ENCODE measurements at regions not wholly inside any gene's neighbourhood (a gene's known extent, or its start where the extent isn't known, plus 50 kb on each side); places are given as distances from the start of the nearest gene placed in this dataset.

DNA sequence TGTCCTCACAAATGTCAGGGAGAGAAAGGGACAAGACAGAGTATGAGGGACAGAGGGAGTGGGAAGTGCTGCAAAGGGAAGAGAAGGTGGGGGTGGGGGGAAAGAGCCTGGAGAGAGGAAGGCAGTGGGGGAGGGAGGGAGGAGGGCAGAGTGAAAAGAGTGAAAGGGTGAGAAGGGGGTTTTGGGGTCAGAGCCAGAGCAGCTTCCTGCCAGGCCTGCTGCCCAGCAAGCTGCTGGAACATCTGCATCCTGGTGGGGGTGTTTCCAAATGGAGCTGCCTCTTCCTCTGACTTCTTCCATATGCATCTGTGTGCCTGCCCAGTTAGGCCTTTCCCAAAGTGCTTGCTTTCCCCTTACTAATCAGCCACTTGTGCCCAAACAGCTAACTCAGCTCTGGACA lies 94.3 kb upstream of the CELF4 start:
- no peak for DNase-seq (ENCODE audit: low read depth, low spot score)
- TF ChIP-seq ZNF274 (IDR thresholded peaks at IDR 0.05; ENCODE audit: low read depth, low read length) (no peak), SUZ12 (IDR thresholded peaks at IDR 0.05; ENCODE audit: extremely low read depth, insufficient read depth, insufficient read length) (no peak), YY1 (IDR thresholded peaks at IDR 0.05; ENCODE audit: insufficient read depth, insufficient read length) (no peak)
- Histone ChIP-seq H3K9me3 (ENCODE audit: insufficient read depth, low read length) (no peaks in the 10 kb centered on the region), H3K9ac (ENCODE audit: insufficient read length, low read depth) (no peak overlapping the region), H3K36me3 (ENCODE audit: insufficient read depth, insufficient read length, low read length) (no peaks in the 10 kb centered on the region), H3K4me3 (ENCODE audit: insufficient read length, low read depth) (no peak overlapping the region), H3K4me1 (ENCODE audit: insufficient read depth, insufficient read length) (no peaks in the 10 kb centered on the region), H3K27me3 (ENCODE audit: insufficient read depth, insufficient read length) (no peaks in the 10 kb centered on the region)

DNA sequence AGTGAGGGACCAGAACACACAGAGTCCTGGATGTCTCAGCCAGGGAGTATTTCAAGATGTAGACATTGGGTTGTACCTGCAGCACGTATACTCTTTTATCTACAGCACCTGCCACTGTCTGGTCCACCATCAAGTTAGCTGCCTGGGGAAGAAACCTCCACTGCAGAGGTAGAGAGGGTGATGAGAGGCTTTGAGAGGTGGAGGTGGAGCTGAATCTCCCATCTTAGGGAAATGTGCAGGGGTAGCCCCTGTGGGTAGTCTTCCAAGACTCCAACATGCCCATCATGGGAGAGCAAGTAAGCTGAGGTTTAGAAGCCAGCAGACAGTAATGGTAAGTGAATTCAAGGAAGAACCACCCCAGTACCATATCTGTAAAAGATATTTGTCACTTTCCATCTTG lies 93.3 kb upstream of the CELF4 start:
- no peak for DNase-seq (ENCODE audit: low read depth, low spot score)
- Histone ChIP-seq H3K9me3 (ENCODE audit: insufficient read depth, low read length) (no peaks in the 10 kb centered on the region), H3K4me1 (ENCODE audit: insufficient read depth, insufficient read length) (no peaks in the 10 kb centered on the region), H3K27me3 (ENCODE audit: insufficient read depth, insufficient read length) (no peaks in the 10 kb centered on the region), H3K4me3 (ENCODE audit: insufficient read length, low read depth) (no peak overlapping the region), H3K36me3 (ENCODE audit: insufficient read depth, insufficient read length, low read length) (no peaks in the 10 kb centered on the region), H3K9ac (ENCODE audit: insufficient read length, low read depth) (no peak overlapping the region)
- TF ChIP-seq ZNF274 (IDR thresholded peaks at IDR 0.05; ENCODE audit: low read depth, low read length) (no peak), SUZ12 (IDR thresholded peaks at IDR 0.05; ENCODE audit: extremely low read depth, insufficient read depth, insufficient read length) (no peak), YY1 (IDR thresholded peaks at IDR 0.05; ENCODE audit: insufficient read depth, insufficient read length) (no peak)

DNA sequence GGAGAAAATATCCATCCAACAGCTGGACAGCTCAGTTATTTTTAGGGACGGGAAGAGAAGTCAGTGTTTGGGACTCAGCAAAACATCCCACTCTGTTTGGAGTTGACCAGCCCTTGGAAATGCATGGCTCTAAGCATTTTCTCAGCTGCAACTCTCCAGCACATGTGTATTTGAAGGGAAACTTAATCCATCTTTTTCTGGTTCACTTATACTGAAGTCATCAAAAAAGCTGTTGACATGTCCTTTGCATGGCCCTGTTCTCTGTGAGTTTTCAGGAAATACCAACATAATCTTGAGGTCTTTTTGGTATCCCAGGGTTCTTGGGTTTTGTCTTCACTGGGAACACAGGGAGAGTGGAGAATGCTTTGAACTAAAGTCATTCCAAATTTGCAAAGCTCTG lies 91.9 kb upstream of the CELF4 start:
- Histone ChIP-seq H3K4me1 (ENCODE audit: insufficient read depth, insufficient read length) (no peaks in the 10 kb centered on the region), H3K4me3 (ENCODE audit: insufficient read length, low read depth) (no peak overlapping the region), H3K27me3 (ENCODE audit: insufficient read depth, insufficient read length) (no peaks in the 10 kb centered on the region), H3K36me3 (ENCODE audit: insufficient read depth, insufficient read length, low read length) (no peaks in the 10 kb centered on the region), H3K9me3 (ENCODE audit: insufficient read depth, low read length) (no peaks in the 10 kb centered on the region), H3K9ac (ENCODE audit: insufficient read length, low read depth) (no peak overlapping the region)
- TF ChIP-seq ZNF274 (IDR thresholded peaks at IDR 0.05; ENCODE audit: low read depth, low read length): no peak
- no peak for TF ChIP-seq YY1 (IDR thresholded peaks at IDR 0.05; ENCODE audit: insufficient read depth, insufficient read length)
- no peak for TF ChIP-seq SUZ12 (IDR thresholded peaks at IDR 0.05; ENCODE audit: extremely low read depth, insufficient read depth, insufficient read length)
- DNase-seq (ENCODE audit: low read depth, low spot score): no peak

DNA sequence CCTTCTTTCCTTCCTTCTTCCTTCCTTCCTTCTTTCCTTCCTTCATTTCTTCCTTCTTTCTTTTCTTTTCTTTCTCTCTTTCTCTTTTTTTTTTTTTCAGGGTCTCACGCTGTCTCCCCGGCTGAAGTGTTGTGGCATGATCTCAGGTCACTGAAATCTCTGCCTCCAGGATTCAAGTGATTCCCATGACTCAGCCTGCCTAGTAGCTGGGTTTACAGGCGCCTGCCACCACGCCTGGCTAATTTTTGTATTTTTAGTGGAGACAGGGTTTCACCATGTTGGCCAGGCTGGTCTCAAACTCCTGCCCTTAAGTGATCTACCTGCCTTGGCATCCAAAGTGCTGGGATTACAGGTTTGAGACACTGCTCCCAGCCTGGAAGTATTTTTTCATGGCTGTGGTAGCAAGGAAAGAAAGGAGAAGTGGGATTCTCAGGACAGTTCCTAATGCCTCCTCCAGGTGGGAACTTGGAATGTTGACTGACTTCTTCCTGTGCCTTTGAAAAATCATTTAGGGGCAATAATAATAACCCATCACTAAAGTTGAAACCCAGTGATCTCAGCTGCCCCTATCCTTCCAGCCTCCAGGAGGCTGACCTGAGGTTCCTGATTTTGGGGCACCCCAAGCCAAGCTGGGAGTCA lies 89.3 kb upstream of the CELF4 start:
- TF ChIP-seq YY1 (IDR thresholded peaks at IDR 0.05; ENCODE audit: insufficient read depth, insufficient read length) (no peak), SUZ12 (IDR thresholded peaks at IDR 0.05; ENCODE audit: extremely low read depth, insufficient read depth, insufficient read length) (no peak)
- DNase-seq (ENCODE audit: low read depth, low spot score): no peak
- no peaks in the 10 kb centered on the region for H3K4me1 ChIP-seq (ENCODE audit: insufficient read depth, insufficient read length)
- no peaks in the 10 kb centered on the region for H3K36me3 ChIP-seq (ENCODE audit: insufficient read depth, insufficient read length, low read length)
- no peak overlapping the region for H3K9ac ChIP-seq (ENCODE audit: insufficient read length, low read depth)
- no peaks in the 10 kb centered on the region for H3K9me3 ChIP-seq (ENCODE audit: insufficient read depth, low read length)
- H3K4me3 ChIP-seq (ENCODE audit: insufficient read length, low read depth): no peak overlapping the region
- H3K27me3 ChIP-seq (ENCODE audit: insufficient read depth, insufficient read length): no peaks in the 10 kb centered on the region

DNA sequence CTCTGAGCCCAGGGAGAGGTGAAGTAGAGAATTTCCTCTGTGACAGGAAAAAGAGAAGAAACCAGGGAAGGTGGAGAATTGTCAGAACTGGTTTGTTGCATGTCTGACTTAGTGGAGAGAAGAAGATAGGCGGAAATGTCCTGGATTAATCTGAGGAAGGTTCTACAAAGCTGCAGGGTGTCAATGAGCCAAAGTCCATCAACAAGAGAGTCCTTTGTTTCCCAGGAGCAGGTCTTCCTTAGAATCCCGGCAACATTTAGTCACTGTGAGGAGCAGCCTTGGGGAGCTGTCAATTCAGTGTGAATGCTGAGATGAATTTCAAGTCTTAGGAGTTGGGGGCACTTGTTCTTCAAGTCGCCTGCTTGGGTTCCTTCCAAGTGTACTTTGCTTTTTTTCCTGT lies 88.4 kb upstream of the CELF4 start:
- no peak overlapping the region for H3K4me3 ChIP-seq (ENCODE audit: insufficient read length, low read depth)
- DNase-seq (ENCODE audit: low read depth, low spot score): no peak
- no peaks in the 10 kb centered on the region for H3K36me3 ChIP-seq (ENCODE audit: insufficient read depth, insufficient read length, low read length)
- TF ChIP-seq ZNF274 (IDR thresholded peaks at IDR 0.05; ENCODE audit: low read depth, low read length): no peak
- no peak for TF ChIP-seq YY1 (IDR thresholded peaks at IDR 0.05; ENCODE audit: insufficient read depth, insufficient read length)
- TF ChIP-seq SUZ12 (IDR thresholded peaks at IDR 0.05; ENCODE audit: extremely low read depth, insufficient read depth, insufficient read length): no peak
- no peak overlapping the region for H3K9ac ChIP-seq (ENCODE audit: insufficient read length, low read depth)
- no peaks in the 10 kb centered on the region for H3K4me1 ChIP-seq (ENCODE audit: insufficient read depth, insufficient read length)
- H3K9me3 ChIP-seq (ENCODE audit: insufficient read depth, low read length): no peaks in the 10 kb centered on the region; the same call in 1 of the 2 replicates
- H3K27me3 ChIP-seq (ENCODE audit: insufficient read depth, insufficient read length): no peaks in the 10 kb centered on the region

DNA sequence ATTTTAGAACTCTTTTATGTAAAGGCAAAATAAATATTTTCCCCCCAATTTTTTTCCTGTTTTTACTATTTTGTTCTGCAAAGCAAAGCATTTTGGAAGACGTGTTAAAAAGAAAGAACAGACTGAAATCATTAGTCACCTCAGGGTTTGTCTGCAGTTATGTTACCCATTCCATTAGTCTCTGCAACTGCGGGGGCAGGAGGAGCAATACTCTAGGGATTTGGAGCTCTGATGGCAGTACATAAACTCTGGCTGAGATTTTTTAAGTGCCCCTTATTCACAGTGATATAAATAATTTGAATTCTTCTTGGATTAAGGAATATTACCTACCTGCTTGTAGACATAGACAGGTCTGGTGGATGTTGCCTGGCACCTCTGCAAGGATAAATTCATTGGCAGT lies 88.0 kb upstream of the CELF4 start:
- no peaks in the 10 kb centered on the region for H3K4me1 ChIP-seq (ENCODE audit: insufficient read depth, insufficient read length)
- TF ChIP-seq ZNF274 (IDR thresholded peaks at IDR 0.05; ENCODE audit: low read depth, low read length) (no peak), SUZ12 (IDR thresholded peaks at IDR 0.05; ENCODE audit: extremely low read depth, insufficient read depth, insufficient read length) (no peak), YY1 (IDR thresholded peaks at IDR 0.05; ENCODE audit: insufficient read depth, insufficient read length) (no peak)
- no peak overlapping the region for H3K4me3 ChIP-seq (ENCODE audit: insufficient read length, low read depth)
- no peaks in the 10 kb centered on the region; the same call in 1 of the 2 replicates for H3K9me3 ChIP-seq (ENCODE audit: insufficient read depth, low read length)
- H3K36me3 ChIP-seq (ENCODE audit: insufficient read depth, insufficient read length, low read length): no peaks in the 10 kb centered on the region
- no peak overlapping the region for H3K9ac ChIP-seq (ENCODE audit: insufficient read length, low read depth)
- H3K27me3 ChIP-seq (ENCODE audit: insufficient read depth, insufficient read length): no peaks in the 10 kb centered on the region
- no peak for DNase-seq (ENCODE audit: low read depth, low spot score)

DNA sequence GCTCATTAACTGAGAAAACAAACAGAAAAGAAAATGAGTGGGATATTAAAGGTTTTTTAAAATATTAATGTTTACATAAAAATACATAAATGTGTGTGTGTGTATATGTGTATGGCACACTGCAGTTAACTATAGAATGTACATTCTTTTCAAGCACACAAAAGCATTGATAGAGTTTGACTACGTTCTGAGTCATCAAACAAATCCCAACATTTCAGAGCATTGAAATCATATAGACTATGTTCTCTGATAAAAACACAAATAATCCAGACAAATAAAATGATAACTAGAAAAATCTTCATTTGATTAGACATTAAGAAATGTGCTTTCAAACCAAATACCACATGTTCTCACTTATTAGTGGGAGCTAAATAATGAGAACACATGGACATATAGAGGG lies 84.3 kb upstream of the CELF4 start:
- no peak for DNase-seq (ENCODE audit: low read depth, low spot score)
- no peaks in the 10 kb centered on the region for H3K27me3 ChIP-seq (ENCODE audit: insufficient read depth, insufficient read length)
- H3K4me1 ChIP-seq (ENCODE audit: insufficient read depth, insufficient read length): no peaks in the 10 kb centered on the region
- no peak overlapping the region for H3K9ac ChIP-seq (ENCODE audit: insufficient read length, low read depth)
- TF ChIP-seq YY1 (IDR thresholded peaks at IDR 0.05; ENCODE audit: insufficient read depth, insufficient read length): no peak
- no peak for TF ChIP-seq SUZ12 (IDR thresholded peaks at IDR 0.05; ENCODE audit: extremely low read depth, insufficient read depth, insufficient read length)
- TF ChIP-seq ZNF274 (IDR thresholded peaks at IDR 0.05; ENCODE audit: low read depth, low read length): no peak
- peaks cover 4% of the 10 kb centered on the region; the same call in 1 of the 2 replicates for H3K9me3 ChIP-seq (ENCODE audit: insufficient read depth, low read length)
- no peaks in the 10 kb centered on the region for H3K36me3 ChIP-seq (ENCODE audit: insufficient read depth, insufficient read length, low read length)
- no peak overlapping the region for H3K4me3 ChIP-seq (ENCODE audit: insufficient read length, low read depth)

Data from NT2/D1 (cell line).